HG02973 (cell line): ENCODE measurements at regions not wholly inside any gene's neighbourhood (a gene's known extent, or its start where the extent isn't known, plus 50 kb on each side); places are given as distances from the start of the nearest gene placed in this dataset.
A peak's percentile ranks its signal among the peaks of the same experiment; 100 is the strongest.
"Not testable (repeated sequence)": the region's sequence is repeated elsewhere in the genome, so short reads cannot be mapped to it uniquely, and the experiment has no call there.

Experiments used
- ATAC-seq: cut with Tn5 transposase; IDR thresholded peaks from one replicate; pipeline ENCODE4 v1.9.1; 2021; ENCODE audit warnings: moderate library complexity; ENCODE audit not compliant: unreplicated experiment

DNA sequence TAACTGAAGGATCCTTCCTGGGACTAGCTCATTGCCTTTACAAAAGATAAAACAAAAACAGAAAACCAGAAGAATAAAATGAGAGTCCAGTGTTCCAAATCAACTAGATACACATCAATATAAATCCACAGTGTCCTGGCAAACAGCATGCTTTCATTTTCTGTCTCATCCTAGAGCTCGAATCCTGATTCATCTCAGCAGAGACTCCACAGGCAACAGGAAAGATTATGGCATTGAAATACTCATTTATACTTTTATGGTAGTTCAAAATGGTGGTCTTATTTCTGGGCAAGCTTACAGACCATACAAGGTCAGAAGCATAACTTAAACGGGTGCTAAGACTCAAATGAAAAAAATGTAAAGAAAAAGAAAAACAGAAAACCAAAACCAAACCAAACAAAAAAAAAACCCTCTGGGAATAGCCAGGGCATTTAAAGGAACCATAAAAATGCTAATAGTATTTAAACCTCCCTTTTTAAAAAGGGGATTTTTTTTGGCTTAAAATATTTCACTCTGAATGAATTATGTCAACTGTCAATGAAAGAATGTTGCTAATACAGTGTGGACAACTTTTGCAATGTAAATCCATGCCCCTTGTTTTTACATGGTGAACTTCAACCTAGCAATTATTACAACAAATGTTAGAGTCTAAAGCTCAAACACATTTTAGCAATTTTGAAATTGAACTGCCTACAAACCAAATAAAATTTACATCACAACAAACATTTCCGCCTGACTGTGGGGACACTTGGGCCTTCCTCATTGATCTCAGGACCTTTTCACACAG lies 57.9 kb downstream of the GPR101 start:
- ATAC-seq: no peak

DNA sequence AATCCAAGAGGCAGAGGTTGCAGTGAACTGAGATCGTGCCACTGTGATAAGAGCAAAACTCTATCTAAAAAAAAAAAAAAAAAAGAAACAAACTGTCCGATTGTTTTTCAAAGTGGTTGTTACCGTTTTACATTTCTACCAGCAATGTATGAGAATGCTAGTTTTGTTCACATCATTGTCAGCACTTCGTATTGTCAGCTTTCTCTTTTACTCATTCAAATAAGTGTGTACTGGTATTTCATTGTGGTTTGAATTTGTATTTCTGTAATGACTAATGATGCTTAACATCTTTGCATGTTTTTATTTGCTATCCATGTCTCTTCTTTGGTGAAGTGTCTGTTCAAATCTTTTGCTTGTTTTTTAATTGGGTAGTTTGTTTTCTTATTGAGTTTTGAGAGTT lies 65.8 kb downstream of the GPR101 start:
- no peak for ATAC-seq

DNA sequence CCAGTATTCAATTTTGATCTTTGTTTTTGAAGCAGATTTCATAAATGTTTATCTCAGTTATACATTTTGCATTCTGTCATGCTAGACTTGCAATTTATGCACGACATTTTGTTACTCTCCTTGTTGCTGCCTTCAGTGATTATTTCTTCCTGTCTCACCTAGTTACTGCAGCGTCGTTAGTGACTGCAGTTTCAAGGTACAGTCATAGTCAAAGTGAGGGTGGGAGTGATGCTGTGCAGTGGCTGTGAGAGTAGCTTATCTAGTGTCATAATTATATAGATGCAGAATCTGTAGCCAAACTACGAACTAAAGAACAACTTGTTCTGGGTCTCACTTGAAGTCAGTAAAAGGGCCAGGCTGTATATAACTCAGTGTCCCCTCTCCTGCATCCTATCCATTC lies 69.8 kb downstream of the GPR101 start:
- ATAC-seq: peak; percentile 46

DNA sequence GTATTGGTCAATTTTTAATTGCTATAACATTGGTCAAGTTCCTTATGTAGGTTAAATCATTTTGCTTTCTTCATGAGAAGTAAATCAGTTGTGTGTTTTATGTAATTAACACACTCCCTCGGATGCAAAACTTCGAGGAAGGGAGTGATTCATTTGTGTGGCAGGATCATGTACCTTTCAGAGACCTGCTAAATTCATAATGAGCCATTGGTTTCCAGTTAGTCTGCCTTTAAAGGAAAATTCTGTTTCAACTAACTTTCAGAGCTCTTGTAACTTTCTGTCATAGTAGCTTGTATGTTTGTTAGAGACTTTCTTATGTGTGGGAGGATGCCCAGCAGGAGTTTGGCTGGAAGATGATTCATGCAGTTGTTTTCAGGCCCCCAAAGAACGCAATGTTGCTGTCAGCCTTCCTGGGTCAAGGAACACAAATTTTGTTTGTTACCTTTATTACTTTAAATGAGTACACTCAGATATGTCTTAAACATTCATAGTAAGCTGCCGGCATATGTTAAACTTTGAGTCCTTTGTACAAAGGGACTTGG lies 72.1 kb downstream of the GPR101 start:
- ATAC-seq: no peak

DNA sequence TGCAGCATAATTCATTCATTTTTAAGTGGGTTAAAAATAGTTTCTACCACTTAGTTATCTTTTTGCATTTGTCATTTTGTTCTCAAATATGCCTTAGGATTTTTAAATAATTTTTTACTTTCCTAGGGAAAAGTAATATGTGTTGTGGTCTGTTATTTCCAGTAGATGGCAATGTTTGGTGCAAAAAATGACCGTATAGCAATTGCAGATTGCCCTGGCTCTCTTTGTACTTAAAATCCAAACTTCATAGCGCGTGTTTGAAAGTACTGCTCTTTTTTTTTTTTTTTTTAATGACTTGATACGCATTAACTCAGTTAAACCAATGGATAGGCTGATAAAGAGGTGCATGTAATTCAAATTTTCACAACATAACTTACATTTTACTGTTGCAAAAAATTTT lies 74.4 kb upstream of the RBMX start:
- no peak for ATAC-seq

GRCh38 chrX:136953867-136954787 lies 73.6 kb upstream of the RBMX start:
- ATAC-seq: peak; percentile 99

GRCh38 chrX:136950211-136950610 lies 69.7 kb upstream of the RBMX start:
- ATAC-seq: no peak

DNA sequence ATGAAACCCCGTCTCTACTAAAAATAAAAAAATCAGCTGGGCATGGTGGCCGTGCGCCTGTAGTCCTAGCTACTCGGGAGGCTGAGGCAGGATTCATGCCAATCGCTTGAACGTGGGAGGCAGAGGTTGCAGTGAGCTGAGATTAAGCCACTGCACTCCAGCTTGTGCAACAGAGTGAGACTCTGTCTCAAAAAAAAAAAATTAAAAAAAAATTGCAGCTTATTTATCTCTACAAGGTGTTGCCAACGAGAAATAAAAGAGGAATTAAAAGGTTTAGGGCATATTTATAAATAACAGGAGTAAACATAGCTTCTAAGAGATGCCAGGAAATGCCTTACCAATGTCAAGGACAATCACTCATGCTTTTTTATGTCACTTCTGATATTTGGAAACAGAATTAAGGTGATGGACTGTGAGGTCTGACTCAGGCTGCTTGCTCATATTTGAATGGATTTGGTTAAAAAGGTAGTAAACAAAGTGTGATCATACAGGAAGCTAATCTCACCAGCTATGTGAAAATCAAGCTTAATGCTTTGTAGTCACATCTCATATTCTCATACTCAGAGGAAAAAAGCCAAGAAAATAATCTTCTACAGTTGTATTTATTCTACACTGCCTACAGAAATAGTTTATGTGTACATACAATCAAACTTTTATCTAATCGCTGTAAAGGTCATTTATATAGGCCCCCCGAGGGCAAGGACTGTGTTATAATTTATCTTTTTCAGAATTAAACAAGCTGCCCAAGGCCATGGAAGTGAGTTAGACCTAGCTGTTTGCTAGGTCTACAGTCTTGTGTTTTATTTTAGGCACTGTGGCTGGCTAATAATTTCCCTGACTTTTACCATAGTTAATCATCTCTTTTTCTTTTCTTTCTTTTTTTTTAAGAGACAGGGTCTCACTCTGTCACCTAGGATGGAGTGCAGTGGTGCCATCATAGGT lies 61.1 kb upstream of the RBMX start:
- no peak for ATAC-seq

GRCh38 chrX:136936183-136936549 lies 55.6 kb upstream of the RBMX start:
- no peak for ATAC-seq

DNA sequence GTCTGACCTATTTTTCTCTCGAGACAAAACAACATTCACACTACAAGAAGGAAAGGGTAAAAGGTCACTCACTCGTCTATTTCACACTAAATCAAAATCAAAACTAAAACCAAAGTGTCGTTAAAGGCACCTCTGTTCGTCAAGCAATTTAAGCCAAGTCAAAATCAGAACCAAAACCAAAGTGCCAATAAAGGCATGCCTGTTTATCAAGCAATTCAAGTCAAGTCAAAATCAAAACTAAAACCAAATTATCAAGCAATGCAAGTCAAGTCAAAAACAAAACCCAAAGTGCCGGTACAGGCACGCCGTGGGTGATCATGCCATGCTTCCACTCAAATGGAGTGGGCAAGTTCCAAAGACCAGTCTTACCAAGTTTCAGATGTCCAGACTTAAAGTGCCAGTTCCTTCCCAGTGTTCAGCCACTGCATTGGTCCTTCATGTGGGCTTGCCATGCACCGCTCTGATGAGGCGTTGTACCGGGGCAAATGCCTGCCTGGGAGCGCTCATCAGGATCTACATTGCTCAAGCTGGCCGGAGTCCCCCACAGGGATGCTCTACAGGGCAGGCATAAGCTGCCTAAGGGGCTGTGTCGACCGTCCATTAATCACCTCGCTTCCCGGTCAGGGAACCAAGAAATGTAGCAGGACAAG lies 55.1 kb upstream of the RBMX start:
- ATAC-seq: not testable (repeated sequence)

- not testable (repeated sequence) for ATAC-seq
Observed at GRCh38 chrX:136934652-136935051, 54.1 kb upstream of the RBMX start.

GRCh38 chrX:136933611-136934145 lies 53.2 kb upstream of the RBMX start:
- ATAC-seq: no peak

DNA sequence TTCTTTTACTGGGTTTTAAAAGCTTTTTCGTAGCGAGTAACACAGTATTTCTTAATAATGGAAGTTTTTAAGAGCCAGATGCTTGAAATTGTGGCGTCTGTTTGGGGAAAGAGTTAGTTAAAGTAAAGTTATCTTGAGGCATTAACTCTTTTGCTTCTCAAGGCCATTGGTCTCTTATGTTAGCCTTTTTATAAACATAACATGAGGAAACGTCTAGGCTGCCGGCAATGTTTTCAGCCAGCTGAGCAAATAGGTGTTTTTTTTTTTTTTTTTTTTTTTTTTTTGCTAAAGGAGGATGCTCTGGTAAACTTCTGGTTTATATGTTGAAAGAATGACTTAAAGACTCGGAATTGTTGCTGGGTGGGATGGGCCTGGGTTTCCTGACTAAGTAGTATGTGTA lies 51.1 kb upstream of the RBMX start:
- ATAC-seq: no peak
